ENCODE measurements at regions not wholly inside any gene's neighbourhood (a gene's known extent, or its start where the extent isn't known, plus 50 kb on each side); places are given as distances from the start of the nearest gene placed in this dataset.

DNA sequence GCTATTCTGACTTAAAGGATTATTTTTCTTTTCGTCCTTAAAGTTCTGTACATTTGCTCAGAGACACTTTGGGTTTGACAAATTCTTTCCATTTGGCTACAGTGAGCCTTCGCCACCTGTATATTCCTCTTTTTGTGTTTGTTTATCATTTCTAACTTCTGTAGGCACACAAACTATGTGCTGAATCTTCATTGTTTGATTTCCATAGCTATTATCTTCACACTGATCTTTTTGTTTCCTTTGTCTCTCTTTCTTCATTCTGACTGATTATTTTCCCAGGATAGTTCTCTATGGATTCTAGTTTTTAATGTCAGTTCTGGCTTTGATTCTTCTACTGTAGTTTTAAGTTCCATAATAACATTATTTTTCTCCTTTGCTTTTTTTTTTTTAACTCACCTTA is 350.2 kb downstream of the ZNF521 start:
- H3K4me3 Mint-ChIP-seq: no peak overlapping the region
- no peaks in the 10 kb centered on the region for H3K36me3 Mint-ChIP-seq
- H3K27me3 Mint-ChIP-seq: no peaks in the 10 kb centered on the region
- no peaks in the 10 kb centered on the region for H3K4me1 Mint-ChIP-seq
- H3K27ac Mint-ChIP-seq: no peak overlapping the region
- peaks cover 13% of the 10 kb centered on the region for H3K9me3 Mint-ChIP-seq

- no peak overlapping the region for H3K4me3 Mint-ChIP-seq
- no peaks in the 10 kb centered on the region for H3K9me3 Mint-ChIP-seq
- H3K27me3 Mint-ChIP-seq: no peaks in the 10 kb centered on the region
- no peaks in the 10 kb centered on the region for H3K36me3 Mint-ChIP-seq
- no peak overlapping the region for H3K27ac Mint-ChIP-seq
- no peaks in the 10 kb centered on the region for H3K4me1 Mint-ChIP-seq
Observed at GRCh38 chr18:25005541-25006403, 346.2 kb downstream of the ZNF521 start.

DNA sequence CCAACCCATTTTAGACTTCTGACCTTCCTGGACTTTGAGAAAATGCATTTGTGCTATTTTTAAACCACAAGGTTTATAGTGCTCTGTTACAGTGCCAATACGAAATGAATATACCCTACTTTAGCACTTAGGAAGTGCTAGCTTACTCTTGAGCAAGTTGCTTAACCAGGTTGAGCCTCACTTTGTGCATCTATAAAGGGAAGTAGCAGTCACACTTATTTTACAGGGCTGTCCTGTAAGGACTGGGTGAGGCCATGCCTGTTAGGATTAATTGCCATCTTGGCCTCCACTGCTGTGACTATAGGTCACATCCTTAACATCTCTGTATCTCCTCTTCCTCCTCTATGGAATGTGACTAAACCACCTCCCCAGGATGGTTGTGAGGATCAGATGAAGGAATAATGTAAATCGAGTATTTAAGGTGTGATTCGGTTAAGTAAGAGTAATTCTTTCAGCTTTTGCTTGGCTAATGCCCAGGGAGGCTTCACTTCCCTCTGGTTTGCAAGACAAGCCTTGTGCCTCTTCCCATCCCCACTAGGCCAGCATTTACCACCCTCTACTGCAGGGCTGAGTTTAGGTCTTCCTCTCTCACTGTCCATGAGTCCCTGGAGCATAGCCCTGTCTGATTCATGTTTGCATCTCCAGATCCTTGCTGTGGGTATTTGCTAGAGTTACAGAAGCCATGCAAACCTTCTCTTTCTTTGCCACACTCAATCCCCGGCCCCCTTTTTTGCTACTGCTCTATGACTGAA is 341.2 kb downstream of the ZNF521 start:
- H3K27me3 Mint-ChIP-seq: no peaks in the 10 kb centered on the region
- H3K27ac Mint-ChIP-seq: no peak overlapping the region
- peaks cover 8% of the 10 kb centered on the region for H3K9me3 Mint-ChIP-seq
- no peaks in the 10 kb centered on the region for H3K36me3 Mint-ChIP-seq
- no peaks in the 10 kb centered on the region for H3K4me1 Mint-ChIP-seq
- H3K4me3 Mint-ChIP-seq: no peak overlapping the region

Measured in activated naive CD4-positive, alpha-beta T cell treated with anti-CD3 and anti-CD28 coated beads, Interleukin-2, amount 50 U/mL, for 24 hours (primary cell).